ENCODE measurements at regions not wholly inside any gene's neighbourhood (a gene's known extent, or its start where the extent isn't known, plus 50 kb on each side); places are given as distances from the start of the nearest gene placed in this dataset.

- TF ChIP-seq CTCF (conservative IDR thresholded peaks at IDR 0.05; ENCODE audit: low read depth, low read length), result no peak
- TF ChIP-seq EZH2 (IDR thresholded peaks at IDR 0.05; ENCODE audit: borderline replicate concordance, low read depth, low read length, poor library complexity, severe bottlenecking), result no peak
Observed at GRCh38 chr6:87794922-87795885, 93.2 kb upstream of the AKIRIN2 start.
